ENCODE measurements at regions not wholly inside any gene's neighbourhood (a gene's known extent, or its start where the extent isn't known, plus 50 kb on each side); places are given as distances from the start of the nearest gene placed in this dataset.

GRCh38 chr1:98147280-98147679 lies 226.4 kb upstream of the DPYD start:
- no peaks in the 10 kb centered on the region for H3K27me3 ChIP-seq (ENCODE audit: insufficient read depth, poor library complexity, severe bottlenecking)
- no peak for DNase-seq (ENCODE audit: low read depth in 1 of 2, low spot score in 1 of 2)
- TF ChIP-seq POLR2AphosphoS5 (IDR thresholded peaks at IDR 0.05; ENCODE audit: low read depth) (no peak), GABPA (IDR thresholded peaks at IDR 0.05; ENCODE audit: low read depth) (no peak), SPI1 (IDR thresholded peaks at IDR 0.05; ENCODE audit: borderline replicate concordance, low read depth) (no peak)
- TF ChIP-seq, protein P1, sequence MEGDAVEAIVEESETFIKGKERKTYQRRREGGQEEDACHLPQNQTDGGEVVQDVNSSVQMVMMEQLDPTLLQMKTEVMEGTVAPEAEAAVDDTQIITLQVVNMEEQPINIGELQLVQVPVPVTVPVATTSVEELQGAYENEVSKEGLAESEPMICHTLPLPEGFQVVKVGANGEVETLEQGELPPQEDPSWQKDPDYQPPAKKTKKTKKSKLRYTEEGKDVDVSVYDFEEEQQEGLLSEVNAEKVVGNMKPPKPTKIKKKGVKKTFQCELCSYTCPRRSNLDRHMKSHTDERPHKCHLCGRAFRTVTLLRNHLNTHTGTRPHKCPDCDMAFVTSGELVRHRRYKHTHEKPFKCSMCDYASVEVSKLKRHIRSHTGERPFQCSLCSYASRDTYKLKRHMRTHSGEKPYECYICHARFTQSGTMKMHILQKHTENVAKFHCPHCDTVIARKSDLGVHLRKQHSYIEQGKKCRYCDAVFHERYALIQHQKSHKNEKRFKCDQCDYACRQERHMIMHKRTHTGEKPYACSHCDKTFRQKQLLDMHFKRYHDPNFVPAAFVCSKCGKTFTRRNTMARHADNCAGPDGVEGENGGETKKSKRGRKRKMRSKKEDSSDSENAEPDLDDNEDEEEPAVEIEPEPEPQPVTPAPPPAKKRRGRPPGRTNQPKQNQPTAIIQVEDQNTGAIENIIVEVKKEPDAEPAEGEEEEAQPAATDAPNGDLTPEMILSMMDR (IDR thresholded peaks at IDR 0.05; ENCODE audit: insufficient read depth, low read length), result no peak
- TF ChIP-seq, protein P2, sequence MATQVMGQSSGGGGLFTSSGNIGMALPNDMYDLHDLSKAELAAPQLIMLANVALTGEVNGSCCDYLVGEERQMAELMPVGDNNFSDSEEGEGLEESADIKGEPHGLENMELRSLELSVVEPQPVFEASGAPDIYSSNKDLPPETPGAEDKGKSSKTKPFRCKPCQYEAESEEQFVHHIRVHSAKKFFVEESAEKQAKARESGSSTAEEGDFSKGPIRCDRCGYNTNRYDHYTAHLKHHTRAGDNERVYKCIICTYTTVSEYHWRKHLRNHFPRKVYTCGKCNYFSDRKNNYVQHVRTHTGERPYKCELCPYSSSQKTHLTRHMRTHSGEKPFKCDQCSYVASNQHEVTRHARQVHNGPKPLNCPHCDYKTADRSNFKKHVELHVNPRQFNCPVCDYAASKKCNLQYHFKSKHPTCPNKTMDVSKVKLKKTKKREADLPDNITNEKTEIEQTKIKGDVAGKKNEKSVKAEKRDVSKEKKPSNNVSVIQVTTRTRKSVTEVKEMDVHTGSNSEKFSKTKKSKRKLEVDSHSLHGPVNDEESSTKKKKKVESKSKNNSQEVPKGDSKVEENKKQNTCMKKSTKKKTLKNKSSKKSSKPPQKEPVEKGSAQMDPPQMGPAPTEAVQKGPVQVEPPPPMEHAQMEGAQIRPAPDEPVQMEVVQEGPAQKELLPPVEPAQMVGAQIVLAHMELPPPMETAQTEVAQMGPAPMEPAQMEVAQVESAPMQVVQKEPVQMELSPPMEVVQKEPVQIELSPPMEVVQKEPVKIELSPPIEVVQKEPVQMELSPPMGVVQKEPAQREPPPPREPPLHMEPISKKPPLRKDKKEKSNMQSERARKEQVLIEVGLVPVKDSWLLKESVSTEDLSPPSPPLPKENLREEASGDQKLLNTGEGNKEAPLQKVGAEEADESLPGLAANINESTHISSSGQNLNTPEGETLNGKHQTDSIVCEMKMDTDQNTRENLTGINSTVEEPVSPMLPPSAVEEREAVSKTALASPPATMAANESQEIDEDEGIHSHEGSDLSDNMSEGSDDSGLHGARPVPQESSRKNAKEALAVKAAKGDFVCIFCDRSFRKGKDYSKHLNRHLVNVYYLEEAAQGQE (IDR thresholded peaks at IDR 0.05; ENCODE audit: insufficient replicate concordance, low read depth), result no peak
- no peak overlapping the region for H3K27ac ChIP-seq (replicated peaks)
- no peak overlapping the region for H3K4me3 ChIP-seq (replicated peaks; ENCODE audit: insufficient read depth, low read length)

GRCh38 chr1:98145655-98146054 lies 224.8 kb upstream of the DPYD start:
- DNase-seq (ENCODE audit: low read depth in 1 of 2, low spot score in 1 of 2), result no peak
- TF ChIP-seq, protein P1 (IDR thresholded peaks at IDR 0.05; ENCODE audit: insufficient read depth, low read length), result no peak
- TF ChIP-seq, protein P2 (IDR thresholded peaks at IDR 0.05; ENCODE audit: insufficient replicate concordance, low read depth), result no peak
- TF ChIP-seq POLR2AphosphoS5 (IDR thresholded peaks at IDR 0.05; ENCODE audit: low read depth), result no peak
- TF ChIP-seq GABPA (IDR thresholded peaks at IDR 0.05; ENCODE audit: low read depth), result no peak
- TF ChIP-seq SPI1 (IDR thresholded peaks at IDR 0.05; ENCODE audit: borderline replicate concordance, low read depth), result no peak
- H3K27me3 ChIP-seq (ENCODE audit: insufficient read depth, poor library complexity, severe bottlenecking), result no peaks in the 10 kb centered on the region
- H3K27ac ChIP-seq (replicated peaks), result no peak overlapping the region
- no peak overlapping the region for H3K4me3 ChIP-seq (replicated peaks; ENCODE audit: insufficient read depth, low read length)

- H3K27ac ChIP-seq (replicated peaks), result no peak overlapping the region
- H3K27me3 ChIP-seq (ENCODE audit: insufficient read depth, poor library complexity, severe bottlenecking), result no peaks in the 10 kb centered on the region
- TF ChIP-seq, protein P1 (IDR thresholded peaks at IDR 0.05; ENCODE audit: insufficient read depth, low read length), result no peak
- TF ChIP-seq SPI1 (IDR thresholded peaks at IDR 0.05; ENCODE audit: borderline replicate concordance, low read depth), result no peak
- TF ChIP-seq, protein P2 (IDR thresholded peaks at IDR 0.05; ENCODE audit: insufficient replicate concordance, low read depth), result no peak
- no peak for TF ChIP-seq GABPA (IDR thresholded peaks at IDR 0.05; ENCODE audit: low read depth)
- no peak for TF ChIP-seq POLR2AphosphoS5 (IDR thresholded peaks at IDR 0.05; ENCODE audit: low read depth)
- no peak overlapping the region for H3K4me3 ChIP-seq (replicated peaks; ENCODE audit: insufficient read depth, low read length)
- DNase-seq (ENCODE audit: low read depth in 1 of 2, low spot score in 1 of 2), result no peak
These were observed 222.6 kb upstream of the DPYD start for GRCh38 chr1:98143403-98143802.
